GM18508 (cell line): ENCODE measurements at regions not wholly inside any gene's neighbourhood (a gene's known extent, or its start where the extent isn't known, plus 50 kb on each side); places are given as distances from the start of the nearest gene placed in this dataset.

ENCODE experiments used
- ATAC-seq: cut with Tn5 transposase; IDR thresholded peaks from one replicate; pipeline ENCODE4 v1.9.1; 2021; ENCODE audit warnings: moderate number of reproducible peaks; ENCODE audit not compliant: insufficient read depth, unreplicated experiment

GRCh38 chr4:81659051-81659450, 187.3 kb upstream of the RASGEF1B start:
- ATAC-seq = no peak

GRCh38 chr4:81652069-81652478, 180.4 kb upstream of the RASGEF1B start:
- no peak for ATAC-seq

- no peak for ATAC-seq
Observed at GRCh38 chr4:81651243-81651899, 179.7 kb upstream of the RASGEF1B start.

- no peak for ATAC-seq
Observed at GRCh38 chr4:81650606-81651242, 179.0 kb upstream of the RASGEF1B start.

GRCh38 chr4:81648576-81649275, 177.0 kb upstream of the RASGEF1B start:
- ATAC-seq = peak; percentile 97

GRCh38 chr4:81647388-81647787, 175.7 kb upstream of the RASGEF1B start:
- ATAC-seq = no peak

- ATAC-seq = no peak
Observed at GRCh38 chr4:81642543-81642942, 170.8 kb upstream of the RASGEF1B start.

GRCh38 chr4:81639248-81639647, 167.5 kb upstream of the RASGEF1B start:
- ATAC-seq = no peak

GRCh38 chr4:81638698-81639097, 167.0 kb upstream of the RASGEF1B start:
- no peak for ATAC-seq

- ATAC-seq = peak; percentile 72
Observed at GRCh38 chr4:81635739-81636138, 164.0 kb upstream of the RASGEF1B start.

GRCh38 chr4:81634766-81635549, 163.3 kb upstream of the RASGEF1B start:
- no peak for ATAC-seq

GRCh38 chr4:81634165-81634564, 162.5 kb upstream of the RASGEF1B start:
- ATAC-seq = no peak

GRCh38 chr4:81632581-81633299, 161.0 kb upstream of the RASGEF1B start:
- no peak for ATAC-seq

- peak; percentile 44 for ATAC-seq
Observed at GRCh38 chr4:81631958-81632441, 160.3 kb upstream of the RASGEF1B start.

- ATAC-seq = no peak
Observed at GRCh38 chr4:81629366-81629765, 157.7 kb upstream of the RASGEF1B start.

GRCh38 chr4:81628489-81628888, 156.8 kb upstream of the RASGEF1B start:
- peak; percentile 73 for ATAC-seq

GRCh38 chr4:81627590-81627989, 155.9 kb upstream of the RASGEF1B start:
- no peak for ATAC-seq

GRCh38 chr4:81626851-81627250, 155.1 kb upstream of the RASGEF1B start:
- ATAC-seq = no peak

- ATAC-seq = no peak
Observed at GRCh38 chr4:81625422-81626417, 154.0 kb upstream of the RASGEF1B start.
